Amniotic stem cell (primary cell): ENCODE measurements at regions not wholly inside any gene's neighbourhood (a gene's known extent, or its start where the extent isn't known, plus 50 kb on each side); places are given as distances from the start of the nearest gene placed in this dataset.

Experiments used
- DNase-seq: peaks from one replicate; lab custom pipeline; 2025; lab: John Stamatoyannopoulos, UW

GRCh38 chr4:66693694-66694093 is 851.6 kb downstream of the CENPC start:
- no peak for DNase-seq

GRCh38 chr4:66691101-66691500 is 854.2 kb downstream of the CENPC start:
- no peak for DNase-seq

- DNase-seq, result peak; percentile 19
These were observed 856.6 kb downstream of the CENPC start for GRCh38 chr4:66688674-66689073.

GRCh38 chr4:66687459-66687858 is 857.8 kb downstream of the CENPC start:
- no peak for DNase-seq

- DNase-seq, result no peak
These were observed 863.3 kb downstream of the CENPC start for GRCh38 chr4:66681962-66682361.

GRCh38 chr4:66667249-66667648 is 878.1 kb downstream of the CENPC start:
- no peak for DNase-seq

GRCh38 chr4:66662620-66663019 is 882.7 kb downstream of the CENPC start:
- no peak for DNase-seq

- no peak for DNase-seq
These were observed 886.5 kb downstream of the CENPC start for GRCh38 chr4:66658809-66659208.

- no peak for DNase-seq
These were observed 889.8 kb downstream of the CENPC start for GRCh38 chr4:66655505-66655904.

- DNase-seq, result no peak
These were observed 891.4 kb downstream of the CENPC start for GRCh38 chr4:66653937-66654336.

GRCh38 chr4:66649236-66649635 is 896.1 kb downstream of the CENPC start:
- no peak for DNase-seq

GRCh38 chr4:66647926-66648325 is 897.4 kb downstream of the CENPC start:
- DNase-seq, result no peak

- no peak for DNase-seq
These were observed 897.8 kb downstream of the CENPC start for GRCh38 chr4:66647476-66647875.

GRCh38 chr4:66640233-66640990 is 904.9 kb downstream of the CENPC start:
- no peak for DNase-seq

- DNase-seq, result no peak
These were observed 905.9 kb downstream of the CENPC start for GRCh38 chr4:66639361-66639760.

GRCh38 chr4:66636349-66636748 is 909.0 kb downstream of the CENPC start:
- DNase-seq, result no peak

- no peak for DNase-seq
These were observed 911.8 kb downstream of the CENPC start for GRCh38 chr4:66633477-66633876.

- no peak for DNase-seq
These were observed 915.4 kb downstream of the CENPC start for GRCh38 chr4:66629927-66630326.

GRCh38 chr4:66628146-66628545 is 917.2 kb downstream of the CENPC start:
- no peak for DNase-seq

GRCh38 chr4:66625480-66625879 is 919.8 kb downstream of the CENPC start:
- DNase-seq, result no peak

- no peak for DNase-seq
These were observed 931.7 kb downstream of the CENPC start for GRCh38 chr4:66613591-66613990.

GRCh38 chr4:66609014-66609413 is 936.3 kb downstream of the CENPC start:
- DNase-seq, result no peak

GRCh38 chr4:66606908-66607307 is 936.6 kb upstream of the EPHA5 start:
- DNase-seq, result no peak

GRCh38 chr4:66606215-66606614 is 935.9 kb upstream of the EPHA5 start:
- DNase-seq, result no peak
